ENCODE measurements at regions not wholly inside any gene's neighbourhood (a gene's known extent, or its start where the extent isn't known, plus 50 kb on each side); places are given as distances from the start of the nearest gene placed in this dataset.
"Not testable (repeated sequence)": the region's sequence is repeated elsewhere in the genome, so short reads cannot be mapped to it uniquely, and the experiment has no call there.

- no peak for DNase-seq (ENCODE audit: low spot score)
Observed at GRCh38 chr20:22690616-22691179, 106.3 kb upstream of the FOXA2 start.

- DNase-seq (ENCODE audit: low spot score) = peak; percentile 59
Observed at GRCh38 chr20:22691369-22692118, 107.2 kb upstream of the FOXA2 start.

GRCh38 chr20:22692119-22692475, 107.7 kb upstream of the FOXA2 start:
- DNase-seq (ENCODE audit: low spot score) = no peak

- DNase-seq (ENCODE audit: low spot score) = not testable (repeated sequence)
Observed at GRCh38 chr20:22692620-22693019, 108.2 kb upstream of the FOXA2 start.

GRCh38 chr20:22696759-22697158, 112.4 kb upstream of the FOXA2 start:
- no peak for DNase-seq (ENCODE audit: low spot score)

DNA sequence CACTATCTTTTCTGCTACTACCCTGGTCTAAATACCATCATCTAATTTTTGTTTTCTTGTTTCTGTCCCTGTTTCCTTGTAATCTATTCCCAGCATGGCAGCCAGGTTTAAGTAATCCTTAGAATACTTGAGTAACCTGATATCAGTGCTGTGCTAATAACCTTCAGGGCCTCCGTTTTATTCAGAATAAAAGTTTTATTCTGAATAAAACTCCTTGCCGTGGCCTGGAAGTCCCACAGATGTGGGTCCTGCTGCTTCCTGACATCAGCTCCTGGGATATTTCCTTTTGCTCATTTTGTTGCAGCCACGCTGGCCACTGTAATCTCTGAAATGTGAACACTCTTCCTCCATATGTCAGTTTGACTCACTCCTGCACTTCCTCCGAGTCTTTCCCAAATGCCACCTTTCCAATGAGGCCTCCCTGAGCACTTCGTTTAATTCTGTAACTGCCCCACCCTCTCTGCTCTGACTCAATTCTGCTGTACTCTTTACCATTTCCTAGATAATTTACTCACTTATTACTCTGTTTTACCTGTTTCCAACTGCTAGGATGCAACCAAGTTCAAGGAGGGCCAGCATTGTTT, 114.0 kb upstream of the FOXA2 start:
- DNase-seq (ENCODE audit: low spot score) = no peak

GRCh38 chr20:22699396-22699795, 115.0 kb upstream of the FOXA2 start:
- DNase-seq (ENCODE audit: low spot score) = no peak

- no peak for DNase-seq (ENCODE audit: low spot score)
Observed at GRCh38 chr20:22700367-22700766, 116.0 kb upstream of the FOXA2 start.

- DNase-seq (ENCODE audit: low spot score) = no peak
Observed at GRCh38 chr20:22701679-22702308, 117.4 kb upstream of the FOXA2 start.

DNA sequence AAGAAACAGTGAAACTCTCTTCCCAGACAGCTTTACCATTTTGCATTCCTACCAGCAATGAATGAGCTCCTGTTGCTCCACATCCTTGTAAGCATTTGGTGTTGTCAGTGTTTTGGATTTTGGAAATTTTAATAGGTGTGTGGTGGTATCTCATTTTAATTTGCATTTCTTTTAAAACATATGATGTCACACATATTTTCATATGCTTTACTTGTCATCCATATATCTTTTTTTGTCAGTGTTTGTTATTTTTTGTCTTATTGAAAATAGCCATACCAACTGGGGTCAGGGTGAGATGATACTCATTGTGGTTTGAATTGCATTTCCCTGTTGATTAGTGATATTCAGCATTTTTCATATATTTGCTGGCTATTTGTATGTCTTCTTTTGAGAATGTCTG, 119.5 kb upstream of the FOXA2 start:
- no peak for DNase-seq (ENCODE audit: low spot score)

DNA sequence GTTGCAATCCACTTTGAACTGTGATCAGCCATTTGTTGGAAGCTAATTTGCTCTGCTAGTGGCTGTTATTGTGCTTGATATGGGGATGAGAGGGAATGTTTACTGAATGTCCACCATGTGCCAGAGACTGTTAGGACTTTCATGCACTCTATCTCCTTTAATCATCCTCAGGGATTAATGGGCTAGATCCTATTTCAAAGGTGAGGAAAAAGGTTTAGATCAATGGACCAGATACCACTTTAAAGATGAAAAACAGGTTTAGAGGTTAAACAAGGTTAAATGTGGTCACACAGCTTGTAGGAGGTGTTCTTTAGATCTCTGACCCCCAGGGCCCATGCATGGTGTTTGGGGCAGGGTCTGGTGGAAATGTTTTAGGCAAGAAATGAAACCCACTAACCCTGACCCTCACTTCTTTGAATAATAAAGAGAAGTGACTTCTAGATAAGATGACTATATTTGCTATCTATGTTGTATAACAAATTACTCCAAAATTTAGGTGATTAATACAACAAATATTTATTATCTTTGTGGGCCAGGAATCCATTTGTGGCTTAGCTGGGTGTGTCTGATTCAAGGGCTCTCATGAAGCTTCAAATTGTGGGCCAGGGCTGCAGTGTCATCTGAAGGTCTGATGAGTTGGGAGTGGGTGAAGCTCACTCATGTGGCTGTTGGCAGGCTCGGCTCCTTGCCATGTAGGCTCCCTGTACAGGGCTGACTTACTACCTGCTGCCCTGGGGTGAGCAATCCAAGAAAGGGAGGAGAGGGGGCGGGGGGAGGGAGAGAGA, 127.8 kb upstream of the FOXA2 start:
- no peak for DNase-seq (ENCODE audit: low spot score)

DNA sequence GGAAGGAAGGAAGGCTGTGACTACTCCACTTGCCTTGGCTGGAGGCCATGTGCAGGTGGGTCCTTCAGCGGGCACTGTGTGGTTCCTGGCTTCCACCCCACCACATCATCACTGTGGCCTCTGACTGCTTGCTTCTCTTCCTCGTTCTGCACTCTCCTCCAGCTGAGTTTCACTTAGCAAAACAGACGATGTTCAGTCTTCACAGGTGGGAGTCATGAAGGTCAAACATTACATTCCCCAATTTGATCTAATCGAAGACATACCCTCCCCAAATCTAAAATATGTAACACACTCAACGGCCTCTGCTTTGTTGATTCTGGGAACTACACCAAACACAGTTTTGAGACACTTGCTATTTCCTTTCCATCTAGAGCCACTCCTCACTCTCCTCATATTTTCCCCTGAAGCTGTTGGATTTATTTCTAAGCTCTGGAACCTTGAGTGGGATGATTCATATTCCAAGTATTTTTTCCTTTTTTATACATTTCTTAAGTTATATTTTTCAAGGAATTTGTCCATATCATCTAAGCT, 132.5 kb upstream of the FOXA2 start:
- DNase-seq (ENCODE audit: low spot score) = no peak

- DNase-seq (ENCODE audit: low spot score) = no peak
Observed at GRCh38 chr20:22717466-22717865, 133.1 kb upstream of the FOXA2 start.

DNA sequence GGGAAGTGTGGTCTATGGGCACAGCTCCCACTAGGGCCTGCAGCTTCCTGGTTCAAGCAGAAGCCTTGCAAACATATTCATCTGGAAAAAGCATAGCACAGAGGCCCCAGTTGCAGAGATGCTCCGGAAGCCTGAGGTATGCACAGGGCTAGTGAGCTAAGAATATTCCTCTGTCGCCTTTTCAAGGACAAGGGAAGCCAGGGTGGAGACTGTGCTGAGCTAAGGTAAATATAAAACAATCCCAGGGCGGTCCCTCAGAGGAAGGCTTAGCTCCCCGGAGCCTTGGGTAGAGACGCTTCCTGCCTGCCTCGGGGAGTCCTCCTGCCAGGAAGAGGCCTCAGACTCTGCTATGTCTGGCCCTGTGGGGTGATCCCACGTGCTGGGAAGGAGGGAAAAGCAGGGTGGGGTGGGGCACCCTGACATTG, 134.8 kb upstream of the FOXA2 start:
- no peak for DNase-seq (ENCODE audit: low spot score)

DNA sequence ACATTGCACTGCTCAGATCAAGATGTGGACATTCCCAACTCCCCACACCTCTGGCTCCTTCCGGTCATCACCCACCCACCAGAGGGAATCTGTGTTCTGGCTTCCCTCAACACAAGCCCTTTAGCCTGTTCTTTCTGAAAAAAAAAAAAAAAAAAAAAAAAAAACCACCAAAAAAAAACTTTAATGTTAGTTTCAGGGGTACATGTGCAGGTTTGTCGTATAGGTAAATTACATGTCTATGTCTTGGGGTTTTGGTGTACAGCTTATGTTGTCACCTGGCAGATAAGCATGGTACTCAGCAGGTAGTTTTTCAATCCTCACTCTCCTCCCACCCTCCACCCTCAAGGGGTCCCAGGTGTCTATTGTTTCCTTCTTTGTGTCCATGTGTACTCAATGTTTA, 135.8 kb upstream of the FOXA2 start:
- DNase-seq (ENCODE audit: low spot score) = no peak

GRCh38 chr20:22722811-22723210, 138.4 kb upstream of the FOXA2 start:
- no peak for DNase-seq (ENCODE audit: low spot score)

- DNase-seq (ENCODE audit: low spot score) = no peak
Observed at GRCh38 chr20:22723659-22724058, 139.3 kb upstream of the FOXA2 start.

DNA sequence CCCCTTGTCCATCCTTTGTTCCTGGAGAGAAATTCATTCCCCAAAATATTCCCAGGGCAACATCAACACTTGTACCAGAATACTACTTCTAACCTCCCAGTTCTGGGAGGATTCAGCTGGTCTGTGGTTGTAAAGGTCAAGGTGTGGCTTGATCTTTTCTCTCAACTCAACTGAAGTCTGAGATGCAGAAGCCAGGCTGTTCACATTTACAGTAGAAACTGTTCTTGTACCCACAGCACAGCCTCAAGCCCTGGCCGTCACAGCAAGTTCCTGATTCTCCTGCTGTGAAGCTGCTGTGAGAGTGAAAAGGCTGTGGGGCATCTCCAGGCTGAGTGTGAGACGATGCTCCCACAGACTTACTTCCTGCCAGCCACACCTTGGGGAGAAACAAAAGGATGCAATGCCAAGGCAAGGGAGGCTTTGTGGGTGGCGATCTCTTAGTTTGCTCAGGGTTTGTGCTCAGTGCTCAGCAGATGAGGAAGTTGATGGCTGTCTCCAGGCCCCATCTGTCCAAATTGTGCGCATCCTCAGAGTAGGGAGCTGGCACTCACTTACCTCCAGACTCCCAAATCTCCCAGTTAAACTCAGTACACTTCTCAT, 143.9 kb upstream of the FOXA2 start:
- no peak for DNase-seq (ENCODE audit: low spot score)

DNA sequence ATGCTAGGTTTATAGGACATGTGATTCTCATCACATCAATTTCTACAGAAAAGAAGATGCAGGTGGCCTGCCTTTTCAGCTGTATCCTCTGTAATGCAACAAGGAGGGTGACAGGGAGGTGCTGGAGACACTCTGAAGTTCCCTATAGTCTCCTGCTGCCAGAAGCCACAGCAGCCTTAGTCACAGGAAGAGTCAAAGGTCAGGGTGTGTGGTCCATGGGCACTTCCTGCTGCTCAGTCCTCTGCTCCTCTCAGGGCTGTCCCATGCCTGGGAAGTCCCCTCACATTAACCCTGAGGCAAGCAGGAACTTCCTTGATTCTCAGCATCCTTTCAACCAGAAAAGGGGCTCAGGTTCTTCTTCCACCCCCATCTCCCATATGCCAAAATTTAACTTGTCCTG, 144.8 kb upstream of the FOXA2 start:
- DNase-seq (ENCODE audit: low spot score) = no peak

- no peak for DNase-seq (ENCODE audit: low spot score)
Observed at GRCh38 chr20:22729616-22730236, 145.4 kb upstream of the FOXA2 start.

- DNase-seq (ENCODE audit: low spot score) = no peak
Observed at GRCh38 chr20:22732751-22733150, 148.4 kb upstream of the FOXA2 start.
